Embryonic facial prominence (tissue), 1 donor: ENCODE measurements at regions not wholly inside any gene's neighbourhood (a gene's known extent, or its start where the extent isn't known, plus 50 kb on each side); places are given as distances from the start of the nearest gene placed in this dataset.

ENCODE experiments used
- DNase-seq: peaks from one replicate; pipeline ENCODE4 v3.0.0-alpha.2; 2016; ENCODE audit errors: extremely low spot score

GRCh38 chr17:14827396-14827919, 437.7 kb downstream of the PMP22 start:
- no peak for DNase-seq

DNA sequence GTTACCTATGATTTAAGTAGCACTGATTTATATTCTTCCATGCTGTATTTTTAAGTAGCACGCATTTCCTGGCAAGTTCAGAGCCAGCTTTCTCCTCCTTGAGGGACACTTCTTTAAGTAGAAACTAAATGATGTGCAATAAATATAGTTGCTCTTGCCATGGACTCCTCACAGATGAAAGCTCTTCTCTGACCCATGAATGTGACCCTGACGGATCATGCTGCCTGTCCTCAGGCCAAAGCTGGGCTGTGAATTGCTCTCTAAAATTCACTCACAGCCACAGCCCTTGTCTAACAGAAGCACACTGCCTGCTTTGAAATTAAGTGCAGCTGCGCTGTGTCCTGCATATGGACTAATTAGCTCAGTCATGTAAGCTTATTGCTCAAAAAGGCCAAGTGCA, 438.8 kb downstream of the PMP22 start:
- DNase-seq: no peak

DNA sequence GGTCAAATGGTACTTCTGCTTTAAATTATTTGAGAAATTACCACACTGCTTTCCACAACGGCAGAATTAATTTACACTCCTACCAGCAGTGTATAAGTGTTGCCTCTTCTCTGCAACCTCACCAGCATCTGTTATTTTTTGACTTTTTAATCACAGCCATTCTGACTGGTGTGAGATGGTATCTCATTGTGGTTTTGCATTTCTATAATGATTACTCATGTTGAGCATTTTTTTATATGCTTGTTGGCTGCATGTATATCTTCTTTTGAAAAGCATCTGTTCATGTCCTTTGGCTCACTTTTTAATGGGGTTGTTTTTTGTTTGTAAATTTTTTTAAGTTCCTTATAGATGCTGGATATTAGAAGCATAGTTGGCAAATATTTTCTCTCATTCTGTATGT, 446.7 kb downstream of the PMP22 start:
- DNase-seq: no peak

GRCh38 chr17:14815079-14815478, 450.0 kb downstream of the PMP22 start:
- no peak for DNase-seq

DNA sequence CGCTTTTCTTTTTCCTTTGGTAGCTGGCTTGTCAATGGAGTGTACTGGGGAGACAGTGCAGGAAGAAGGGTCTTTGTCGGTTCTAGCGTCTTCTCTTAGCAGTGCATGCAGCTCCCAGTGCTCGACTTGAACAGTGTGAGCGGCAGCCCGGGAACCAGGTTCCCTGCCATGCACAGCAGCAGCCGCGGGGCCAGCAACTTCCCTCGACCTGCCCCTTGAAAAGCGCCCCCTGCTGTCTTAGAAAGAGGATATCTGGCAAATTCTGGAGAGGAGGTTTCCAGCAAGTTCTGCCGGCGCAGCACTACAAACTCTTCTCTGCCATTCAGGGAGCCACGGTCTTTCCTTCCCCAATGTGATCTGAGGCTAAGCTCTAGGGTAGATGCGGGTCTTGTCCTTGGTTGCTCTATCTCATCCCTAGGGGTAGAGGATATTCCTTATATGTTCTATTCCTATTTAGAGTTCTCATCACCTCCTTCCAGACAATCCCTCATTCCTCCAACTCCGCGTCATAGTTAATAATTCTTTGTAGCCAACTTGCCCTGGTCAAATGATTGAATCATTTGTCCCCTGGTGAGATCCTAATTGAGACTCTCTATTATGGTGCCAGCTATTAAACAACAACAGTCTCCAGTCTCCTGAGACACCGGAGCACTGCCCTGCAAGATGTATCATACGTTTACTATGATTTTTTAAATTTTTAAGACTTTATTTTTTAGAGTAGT, 451.3 kb downstream of the PMP22 start:
- no peak for DNase-seq

DNA sequence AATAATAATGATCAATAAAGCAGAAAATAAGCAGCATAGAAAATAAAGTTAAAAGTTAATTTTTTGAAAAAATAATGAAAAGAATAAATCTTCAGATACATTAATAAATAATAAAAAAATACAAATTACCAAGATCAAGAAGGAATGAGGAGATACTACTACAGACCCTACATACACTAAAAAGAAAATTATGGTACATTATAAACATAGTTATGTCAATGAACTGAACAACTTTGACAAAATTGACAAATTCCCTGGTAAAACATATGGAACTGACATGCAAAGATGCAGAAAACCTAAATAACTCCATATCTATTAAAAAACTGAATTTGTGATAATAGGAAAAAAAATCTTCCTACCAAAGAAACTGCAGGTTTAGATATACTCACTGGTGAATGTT, 456.7 kb downstream of the PMP22 start:
- DNase-seq: no peak

DNA sequence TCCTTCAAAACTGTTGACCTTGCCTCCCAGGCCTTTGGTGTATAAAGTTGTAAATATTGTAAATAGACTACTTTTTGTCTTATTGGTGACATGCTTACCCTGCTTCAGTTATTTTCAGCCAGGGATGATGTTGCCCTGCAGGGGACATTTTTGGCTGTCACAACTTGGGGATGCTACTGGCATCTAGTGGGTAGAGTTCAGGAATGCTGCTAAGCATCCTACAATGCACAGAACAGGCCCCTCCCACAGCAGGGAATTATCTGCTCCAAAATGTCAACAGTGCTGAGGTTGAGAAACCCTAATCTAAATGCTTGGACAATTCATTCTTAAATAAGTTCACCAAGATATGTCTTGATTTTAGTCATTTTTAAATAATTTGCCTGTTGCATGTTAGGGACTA, 459.8 kb downstream of the PMP22 start:
- DNase-seq: no peak

DNA sequence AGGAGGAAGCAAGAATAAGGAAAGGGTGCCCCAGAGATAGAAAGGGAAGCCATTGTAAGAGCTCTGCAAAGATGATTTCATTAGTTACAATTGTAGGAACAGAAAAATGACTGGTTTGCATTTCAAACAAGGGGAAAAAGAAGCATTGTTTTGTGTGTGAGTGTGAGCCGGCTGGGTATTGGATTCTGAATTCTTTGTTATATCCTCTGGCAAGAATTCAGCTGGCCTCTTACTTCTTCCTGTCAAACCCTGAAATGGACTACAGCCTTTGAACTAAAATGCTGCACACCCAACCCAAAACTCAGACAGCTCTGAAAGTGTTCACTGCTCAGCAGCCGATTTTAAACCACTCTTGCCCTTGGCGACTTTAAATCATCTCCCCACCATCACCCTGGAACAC, 461.3 kb downstream of the PMP22 start:
- DNase-seq: no peak

GRCh38 chr17:14797801-14798200, 467.3 kb downstream of the PMP22 start:
- no peak for DNase-seq

DNA sequence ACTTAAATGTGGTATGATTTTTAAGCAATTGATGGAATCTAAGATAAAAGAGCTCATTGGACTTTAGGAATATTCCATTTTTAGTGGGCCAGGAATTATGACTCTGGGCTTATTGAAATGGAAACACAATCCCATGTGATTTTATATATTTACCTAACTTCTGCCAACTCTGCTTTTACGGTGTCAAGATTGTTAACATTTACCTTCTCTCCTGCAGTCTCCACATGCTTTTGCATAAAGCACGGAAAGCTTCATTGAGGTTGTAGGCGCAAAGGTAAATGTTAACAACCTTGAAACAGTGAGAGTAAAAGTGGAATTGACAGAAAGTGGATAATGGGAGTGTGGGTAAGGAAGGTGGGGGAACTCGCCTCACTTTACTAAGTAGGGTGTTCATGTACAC, 468.1 kb downstream of the PMP22 start:
- DNase-seq: no peak

DNA sequence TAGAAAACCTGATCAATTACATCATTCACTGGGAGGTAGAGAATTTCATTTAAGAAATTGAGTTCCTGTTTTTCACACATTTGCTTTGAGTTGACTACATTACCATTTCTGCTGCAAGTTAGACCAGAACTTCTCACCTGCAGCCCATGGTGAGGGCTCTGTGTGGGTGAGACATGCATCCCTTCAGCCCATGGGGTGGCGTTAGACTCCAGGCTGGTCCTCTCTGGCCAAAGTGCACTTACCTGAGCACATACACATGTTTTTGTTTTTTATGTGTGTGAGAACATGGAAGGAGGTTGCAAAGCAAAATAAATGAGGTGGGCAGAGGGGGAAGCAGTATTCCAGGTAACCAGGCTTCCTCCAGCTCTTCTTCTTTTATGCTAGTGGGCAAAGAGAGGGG, 470.2 kb downstream of the PMP22 start:
- no peak for DNase-seq

GRCh38 chr17:14793237-14793636, 471.9 kb downstream of the PMP22 start:
- DNase-seq: no peak

DNA sequence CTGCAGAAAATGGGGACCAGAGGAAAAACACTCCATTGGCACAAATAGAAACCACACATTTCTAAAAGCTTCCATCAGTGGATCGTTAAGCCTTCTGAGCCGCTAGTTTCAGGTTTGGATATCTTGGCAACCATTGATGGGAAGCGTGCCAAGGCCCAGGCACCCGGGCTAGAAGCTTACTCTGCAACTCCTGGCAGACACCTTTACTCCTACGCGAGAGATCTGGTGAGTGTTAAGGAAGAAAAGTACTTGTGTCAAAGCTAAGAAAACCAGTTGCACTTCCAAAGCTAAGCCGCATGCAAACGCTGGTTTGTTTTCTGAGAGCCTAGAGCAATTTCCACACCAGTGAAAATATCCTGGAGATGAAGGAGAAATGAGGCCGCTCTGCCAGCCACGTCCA, 472.4 kb downstream of the PMP22 start:
- DNase-seq: no peak

DNA sequence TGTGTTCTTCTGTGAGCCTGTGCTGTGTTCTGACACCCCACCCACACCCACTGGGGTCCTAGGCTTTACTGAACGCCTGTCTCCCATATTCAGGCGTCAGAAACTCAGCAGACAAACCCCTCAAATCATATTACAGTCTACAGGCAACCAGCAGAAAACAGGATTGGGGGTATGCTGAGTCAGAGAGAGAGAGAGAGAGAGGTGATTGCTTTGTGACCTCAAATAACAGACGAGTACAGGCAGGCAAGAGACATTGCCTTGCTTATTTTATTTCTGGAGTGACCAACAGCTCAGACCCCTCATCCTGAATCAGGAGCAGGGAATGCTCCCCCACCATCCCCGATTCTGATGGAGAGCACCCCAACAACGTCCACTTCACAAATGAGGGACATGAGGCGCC, 473.9 kb downstream of the PMP22 start:
- no peak for DNase-seq

DNA sequence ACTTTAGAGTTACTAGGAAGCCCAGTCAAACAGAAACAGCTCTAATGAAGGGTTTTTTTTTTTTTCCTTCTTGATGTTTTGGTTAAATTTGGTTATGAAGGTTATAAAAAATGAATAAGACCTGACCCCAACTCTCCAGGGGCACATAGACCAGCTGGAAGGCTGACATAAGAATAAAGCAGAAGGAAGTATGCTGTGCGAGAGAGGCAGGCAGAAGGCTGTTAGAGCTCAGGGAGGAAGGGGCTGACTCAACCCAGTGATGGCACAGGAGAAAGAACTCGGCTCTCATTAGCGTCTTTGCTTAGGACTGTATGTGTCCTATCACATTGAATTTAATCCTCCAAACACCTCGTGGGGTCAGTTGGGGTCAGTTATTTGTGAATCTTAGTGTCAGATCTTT, 474.6 kb downstream of the PMP22 start:
- no peak for DNase-seq

DNA sequence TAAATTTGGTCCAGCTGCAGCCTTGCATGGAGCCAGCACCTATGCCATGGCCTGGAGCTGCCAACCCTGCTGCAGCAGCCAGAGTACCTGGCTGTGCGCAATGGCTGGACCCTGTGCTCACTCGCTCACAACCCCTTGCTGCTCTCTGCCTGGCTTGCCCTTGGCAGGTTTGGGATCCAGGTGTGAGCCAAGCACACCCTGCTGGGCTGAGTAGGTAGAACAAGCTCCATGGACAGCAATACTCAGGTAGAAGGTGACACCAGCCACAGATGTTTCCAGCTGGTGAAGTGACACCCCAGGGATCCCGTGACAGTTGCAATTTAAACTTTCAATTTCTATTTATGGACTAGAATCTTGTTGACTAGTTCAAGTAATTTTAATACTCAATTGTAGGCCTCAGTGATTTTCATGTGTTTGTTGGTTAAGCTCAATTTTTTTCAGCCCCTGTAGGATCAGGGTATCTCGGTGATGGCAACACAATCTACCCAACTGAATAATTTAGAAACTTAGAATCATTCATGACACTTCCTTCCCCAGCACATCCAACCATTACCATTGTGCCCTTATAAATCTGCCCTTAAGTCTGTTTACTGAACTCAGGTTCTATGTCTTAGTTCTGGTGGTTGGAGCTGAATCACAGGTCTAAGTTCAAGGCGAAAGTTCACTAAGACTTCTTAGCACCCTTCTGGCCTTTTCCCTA, 480.0 kb downstream of the PMP22 start:
- DNase-seq: no peak

GRCh38 chr17:14781123-14781522, 480.2 kb downstream of the HS3ST3B1 start:
- no peak for DNase-seq

GRCh38 chr17:14780097-14780651, 479.3 kb downstream of the HS3ST3B1 start:
- no peak for DNase-seq

DNA sequence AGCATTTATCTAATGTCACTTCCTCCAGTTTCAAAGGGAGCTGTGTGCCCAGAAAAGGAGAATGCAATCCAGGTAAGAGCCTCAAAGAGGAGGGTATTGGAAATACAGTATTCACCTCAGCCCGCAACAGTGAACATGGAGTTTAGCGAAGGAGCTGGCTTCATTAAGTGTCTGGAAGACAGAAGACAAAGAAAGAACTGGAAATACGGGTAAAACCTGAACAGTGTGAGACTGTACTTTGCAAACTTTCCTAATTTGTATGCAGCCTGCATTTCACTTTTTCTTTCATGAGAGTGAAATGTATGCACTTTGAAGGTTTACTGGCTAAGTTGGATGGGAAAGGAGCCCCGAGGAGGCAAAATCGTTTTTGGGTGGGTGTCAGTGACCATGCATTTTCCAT, 478.4 kb downstream of the HS3ST3B1 start:
- DNase-seq: peak; percentile 28

- DNase-seq: no peak
Observed at GRCh38 chr17:14777291-14777690, 476.4 kb downstream of the HS3ST3B1 start.

DNA sequence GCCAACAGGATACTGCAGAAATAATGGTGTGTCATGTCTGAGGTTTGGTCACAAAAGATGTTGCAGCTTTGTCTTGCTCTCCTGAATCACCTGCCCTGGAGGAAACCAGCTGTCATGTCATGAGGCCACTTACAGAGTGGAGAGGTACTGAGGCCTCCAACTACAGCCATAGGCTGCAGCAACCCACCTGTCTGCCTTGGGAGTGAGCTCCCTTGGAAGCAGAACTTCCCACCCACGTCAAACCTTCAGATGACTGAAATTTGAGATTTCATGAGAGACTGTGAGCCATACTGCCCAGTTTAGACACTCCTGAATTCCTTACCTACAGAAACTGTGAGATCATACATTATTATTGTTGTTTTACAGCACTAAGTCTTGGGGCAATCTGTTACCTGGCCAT, 475.9 kb downstream of the HS3ST3B1 start:
- DNase-seq: no peak

GRCh38 chr17:14775731-14776492, 475.0 kb downstream of the HS3ST3B1 start:
- DNase-seq: no peak
